ENCODE measurements at regions not wholly inside any gene's neighbourhood (a gene's known extent, or its start where the extent isn't known, plus 50 kb on each side); places are given as distances from the start of the nearest gene placed in this dataset.
"Not testable (repeated sequence)": the region's sequence is repeated elsewhere in the genome, so short reads cannot be mapped to it uniquely, and the experiment has no call there.

DNA sequence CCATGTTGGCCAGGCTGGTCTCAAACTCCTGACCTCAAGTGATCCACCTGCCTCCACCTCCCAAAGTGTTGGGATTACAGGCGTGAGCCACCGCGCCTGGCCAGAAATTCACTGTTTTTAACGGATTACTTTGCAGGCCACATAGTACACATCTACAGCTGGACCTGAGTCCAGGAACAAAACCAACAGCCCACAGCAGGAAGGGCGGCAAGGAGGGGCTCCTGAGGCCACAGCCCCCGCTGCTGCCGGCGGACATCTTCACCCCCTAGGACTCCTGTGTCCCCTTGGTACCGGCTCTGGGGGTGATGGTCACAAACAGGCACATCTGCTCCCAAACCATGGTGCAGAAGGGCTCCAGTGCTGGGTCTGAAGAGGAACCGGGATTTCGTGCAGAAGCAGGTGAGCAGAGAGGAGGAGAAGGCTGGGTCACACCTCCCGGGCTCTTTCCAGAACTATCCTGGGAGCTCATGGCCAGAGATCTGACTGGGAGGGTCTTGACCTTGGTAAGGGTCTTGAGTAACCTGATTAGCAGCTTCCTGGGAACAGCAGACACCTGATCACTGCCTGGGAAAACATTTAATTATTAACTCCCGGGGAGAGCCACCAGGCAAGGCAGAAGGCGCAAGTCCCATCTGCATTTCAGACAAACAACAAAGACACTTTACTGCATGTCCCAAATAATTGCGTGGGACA, 99.9 kb downstream of the SHANK2 start:
- TF ChIP-seq, protein P1, sequence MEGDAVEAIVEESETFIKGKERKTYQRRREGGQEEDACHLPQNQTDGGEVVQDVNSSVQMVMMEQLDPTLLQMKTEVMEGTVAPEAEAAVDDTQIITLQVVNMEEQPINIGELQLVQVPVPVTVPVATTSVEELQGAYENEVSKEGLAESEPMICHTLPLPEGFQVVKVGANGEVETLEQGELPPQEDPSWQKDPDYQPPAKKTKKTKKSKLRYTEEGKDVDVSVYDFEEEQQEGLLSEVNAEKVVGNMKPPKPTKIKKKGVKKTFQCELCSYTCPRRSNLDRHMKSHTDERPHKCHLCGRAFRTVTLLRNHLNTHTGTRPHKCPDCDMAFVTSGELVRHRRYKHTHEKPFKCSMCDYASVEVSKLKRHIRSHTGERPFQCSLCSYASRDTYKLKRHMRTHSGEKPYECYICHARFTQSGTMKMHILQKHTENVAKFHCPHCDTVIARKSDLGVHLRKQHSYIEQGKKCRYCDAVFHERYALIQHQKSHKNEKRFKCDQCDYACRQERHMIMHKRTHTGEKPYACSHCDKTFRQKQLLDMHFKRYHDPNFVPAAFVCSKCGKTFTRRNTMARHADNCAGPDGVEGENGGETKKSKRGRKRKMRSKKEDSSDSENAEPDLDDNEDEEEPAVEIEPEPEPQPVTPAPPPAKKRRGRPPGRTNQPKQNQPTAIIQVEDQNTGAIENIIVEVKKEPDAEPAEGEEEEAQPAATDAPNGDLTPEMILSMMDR (conservative IDR thresholded peaks at IDR 0.05; ENCODE audit: low read length): not testable (repeated sequence)
- not testable (repeated sequence) for TF ChIP-seq EZH2phosphoT487 (IDR thresholded peaks at IDR 0.05; ENCODE audit: borderline replicate concordance)
